ENCODE measurements at regions not wholly inside any gene's neighbourhood (a gene's known extent, or its start where the extent isn't known, plus 50 kb on each side); places are given as distances from the start of the nearest gene placed in this dataset.

- TF ChIP-seq CTCF (IDR thresholded peaks at IDR 0.05), result no peak
- TF ChIP-seq ZFX (IDR thresholded peaks at IDR 0.05; ENCODE audit: borderline replicate concordance), result no peak
Measured at GRCh38 chr5:53831496-53831895, 271.1 kb downstream of the NDUFS4 start.

All from 22Rv1 (cell line).